GM12878 (cell line): ENCODE measurements at regions not wholly inside any gene's neighbourhood (a gene's known extent, or its start where the extent isn't known, plus 50 kb on each side); places are given as distances from the start of the nearest gene placed in this dataset.

Experiments used
- ATAC-seq: fragments of 200-7000 bp; cut with Tn5 transposase; 3 replicates; pipeline ENCODE4 v1.9.1; 2020; ENCODE audit warnings: mild to moderate bottlenecking, moderate library complexity
- BruUV-seq: library from RNA; stranded (reverse); fragments of 400-500 nt; replicated peaks from 2 replicates; lab custom pipeline; 2021; lab: Mats Ljungman, UMichigan
- CTCF ChIA-PET: fragments of 300-600 bp; sonication (Branson Sonifier 250); formaldehyde crosslinking; extraction: SDS; loops from one replicate; lab custom pipeline; 2021; ENCODE audit warnings: inconsistent platforms; lab: Yijun Ruan, JAX
- POLR2A ChIA-PET: fragments of 350-600 bp; formaldehyde crosslinking; extraction: SDS; loops from one replicate; lab custom pipeline; 2021; ENCODE audit warnings: inconsistent platforms; lab: Charles Lee
- RAD21 ChIA-PET: fragments of 300-600 bp; sonication (Branson Sonifier 250); formaldehyde crosslinking; loops from one replicate; lab custom pipeline; 2023; ENCODE audit warnings: antibody characterized with exemption; ENCODE audit not compliant: unreplicated experiment; lab: Charles Lee
- SMC1A ChIA-PET: fragments of 300-600 bp; sonication (Branson Sonifier 250); formaldehyde crosslinking; loops from one replicate; lab custom pipeline; 2023; ENCODE audit not compliant: unreplicated experiment, uncharacterized antibody; lab: Charles Lee
- DNase-seq: peaks from one replicate; pipeline ENCODE4 v3.0.0-alpha.2; 2011; ENCODE audit warnings: low read depth, low spot score
- FAIRE-seq: peaks from 3 replicates; lab custom pipeline; 2011; peaks lifted over from hg19 to GRCh38; lab: Jason Lieb, UNC
- H2AFZ ChIP-seq: 2 replicates; pipeline ENCODE4 v1.6.0; 2011; ENCODE audit warnings: low read depth, low read length, control low read depth; ENCODE audit not compliant: control insufficient read depth
- H3K27ac ChIP-seq: 2 replicates; pipeline ENCODE4 v1.5.1; 2011; ENCODE audit warnings: control low read depth; ENCODE audit not compliant: control insufficient read depth, insufficient read depth
- H3K27me3 ChIP-seq, 2 experiments: replicated peaks in 1 of 2; 2 replicates each; pipeline versions ENCODE4 v1.6.0 to v1.6.1; 2011; ENCODE audit warnings: low read length in 1 of 2; ENCODE audit not compliant: control insufficient read depth in 2 of 2, insufficient read depth in 2 of 2
- H3K36me3 ChIP-seq, 2 experiments: 2 replicates each; pipeline ENCODE4 v1.5.1; 2011; ENCODE audit warnings: low read length in 1 of 2; ENCODE audit not compliant: control insufficient read depth in 2 of 2, insufficient read depth in 2 of 2
- H3K4me1 ChIP-seq: 2 replicates; pipeline ENCODE4 v1.6.1; 2011; ENCODE audit warnings: mild to moderate bottlenecking, low read length, moderate library complexity, mixed read lengths; ENCODE audit not compliant: control insufficient read depth, insufficient read depth
- H3K4me2 ChIP-seq: 2 replicates; pipeline ENCODE4 v1.6.0; 2011; ENCODE audit warnings: control low read depth; ENCODE audit not compliant: control insufficient read depth, insufficient read depth
- H3K4me3 ChIP-seq: fragments of 200-600 bp; sonication (generic); 2 replicates; pipeline ENCODE4 v1.5.1; 2016
- H3K79me2 ChIP-seq: 2 replicates; pipeline ENCODE4 v1.6.0; 2011; ENCODE audit warnings: low read length; ENCODE audit not compliant: control insufficient read depth, insufficient read depth
- H3K9ac ChIP-seq: 2 replicates; pipeline ENCODE4 v1.8.0; 2011; ENCODE audit warnings: low read length, control low read depth, mixed read lengths; ENCODE audit not compliant: control insufficient read depth, insufficient read depth
- H3K9me3 ChIP-seq: replicated peaks from 3 replicates; pipeline ENCODE4 v1.5.1; 2011; ENCODE audit warnings: mild to moderate bottlenecking, low read length; ENCODE audit not compliant: control insufficient read depth, insufficient read depth
- H4K20me1 ChIP-seq: 2 replicates; pipeline ENCODE4 v1.6.0; 2011; ENCODE audit not compliant: control insufficient read depth, insufficient read depth
- HDAC2 ChIP-seq: fragments of 200-600 bp; sonication (generic); IDR thresholded peaks from 2 replicates; pipeline ENCODE4 v1.6.1; 2017
- NBN ChIP-seq: fragments of 450-650 bp; IDR thresholded peaks from 2 replicates; pipeline ENCODE4 v1.6.1; 2016
- SIN3A ChIP-seq: IDR thresholded peaks from 2 replicates; pipeline ENCODE4 v1.6.1; 2012; ENCODE audit warnings: low read depth, low read length, improper control_type of control experiment
- SMAD1 ChIP-seq: fragments of 450-650 bp; IDR thresholded peaks from 2 replicates; pipeline ENCODE4 v1.6.1; 2018; ENCODE audit warnings: mild to moderate bottlenecking, low read depth; ENCODE audit not compliant: partially characterized antibody
- SMC3 ChIP-seq: IDR thresholded peaks from 2 replicates; pipeline ENCODE4 v1.6.1; 2011; ENCODE audit warnings: low read length, improper control_type of control experiment, borderline replicate concordance
- ZNF622 ChIP-seq: fragments of 450-650 bp; IDR thresholded peaks from 2 replicates; pipeline ENCODE4 v1.6.1; 2017; ENCODE audit warnings: mild to moderate bottlenecking, inconsistent platforms
- in situ Hi-C: fragments of 300-500 bp; cut with MboI; formaldehyde crosslinking; loops from 9 replicates; pipeline ENCODE4 v1.14.3; 2018; ENCODE audit warnings: mixed read lengths
- intact Hi-C: fragments of 100-400 bp; cut with micrococcal nuclease; formaldehyde crosslinking; loops from one replicate; pipeline ENCODE4 v1.14.2; 2022; ENCODE audit not compliant: unreplicated experiment
- TF ChIP-seq, protein P1 (sequence below): fragments of 450-650 bp; IDR thresholded peaks from 2 replicates; pipeline ENCODE4 v1.6.1; 2018; ENCODE audit warnings: borderline replicate concordance, mild to moderate bottlenecking; ENCODE audit not compliant: partially characterized antibody

DNA sequence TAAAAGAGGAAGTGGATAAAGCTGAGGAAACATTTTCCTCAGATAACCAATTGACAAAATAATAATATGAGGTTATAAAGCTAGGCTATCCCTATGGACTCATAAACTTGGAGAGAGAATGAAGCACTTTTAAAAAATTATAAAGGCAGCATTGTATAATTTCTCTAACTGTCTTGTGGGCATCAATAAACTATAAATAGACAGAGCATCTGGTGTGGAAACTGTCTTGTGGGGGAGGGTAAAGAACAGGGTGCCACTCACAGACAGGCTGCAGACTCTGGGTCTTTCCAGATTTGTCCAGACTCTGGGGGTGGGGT is 333.5 kb downstream of the BUD13 start:
- Histone ChIP-seq H3K9me3 (no peaks in the 10 kb centered on the region; the same call in 2 of the 3 replicates), H3K4me1 (no peaks in the 10 kb centered on the region), H3K27me3 (peaks cover 0 to 3% of the 10 kb centered on the region in 2 experiments; a peak in 2 of 4 replicates), H3K27ac (no peak overlapping the region), H3K4me3 (no peak overlapping the region), H4K20me1 (no peaks in the 10 kb centered on the region), H3K9ac (no peak overlapping the region), H3K79me2 (no peaks in the 10 kb centered on the region), H3K4me2 (no peak overlapping the region), H2AFZ (no peak overlapping the region), H3K36me3 (no peaks in the 10 kb centered on the region)
- SMC1A ChIA-PET = no interaction called here
- POLR2A ChIA-PET = no interaction called here
- DNase-seq (no peak), FAIRE-seq (no peak), ATAC-seq (no peak)
- intact Hi-C loops = no loop called here
- TF ChIP-seq, protein P1, sequence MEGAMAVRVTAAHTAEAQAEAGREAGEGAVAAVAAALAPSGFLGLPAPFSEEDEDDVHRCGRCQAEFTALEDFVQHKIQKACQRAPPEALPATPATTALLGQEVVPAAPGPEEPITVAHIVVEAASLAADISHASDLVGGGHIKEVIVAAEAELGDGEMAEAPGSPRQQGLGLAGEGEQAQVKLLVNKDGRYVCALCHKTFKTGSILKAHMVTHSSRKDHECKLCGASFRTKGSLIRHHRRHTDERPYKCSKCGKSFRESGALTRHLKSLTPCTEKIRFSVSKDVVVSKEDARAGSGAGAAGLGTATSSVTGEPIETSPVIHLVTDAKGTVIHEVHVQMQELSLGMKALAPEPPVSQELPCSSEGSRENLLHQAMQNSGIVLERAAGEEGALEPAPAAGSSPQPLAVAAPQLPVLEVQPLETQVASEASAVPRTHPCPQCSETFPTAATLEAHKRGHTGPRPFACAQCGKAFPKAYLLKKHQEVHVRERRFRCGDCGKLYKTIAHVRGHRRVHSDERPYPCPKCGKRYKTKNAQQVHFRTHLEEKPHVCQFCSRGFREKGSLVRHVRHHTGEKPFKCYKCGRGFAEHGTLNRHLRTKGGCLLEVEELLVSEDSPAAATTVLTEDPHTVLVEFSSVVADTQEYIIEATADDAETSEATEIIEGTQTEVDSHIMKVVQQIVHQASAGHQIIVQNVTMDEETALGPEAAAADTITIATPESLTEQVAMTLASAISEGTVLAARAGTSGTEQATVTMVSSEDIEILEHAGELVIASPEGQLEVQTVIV = no peak
- TF ChIP-seq SMC3 = no peak
- TF ChIP-seq NBN = no peak
- no peak for TF ChIP-seq ZNF622
- TF ChIP-seq SIN3A = no peak
- no peak for TF ChIP-seq HDAC2
- TF ChIP-seq SMAD1 = no peak
- CTCF ChIA-PET = interaction anchor here (1.8 kb wide), 1 partner anchor 15 kb away, joined by 4 read pairs; no protein-coding TSS in a partner anchor
- no TSS peak for BruUV-seq
- in situ Hi-C loops = no loop called here
- RAD21 ChIA-PET = no interaction called here
